ENCODE measurements at regions not wholly inside any gene's neighbourhood (a gene's known extent, or its start where the extent isn't known, plus 50 kb on each side); places are given as distances from the start of the nearest gene placed in this dataset.

GRCh38 chr3:5039585-5039984 is 60.3 kb downstream of the BHLHE40 start:
- H3K9ac ChIP-seq = no peak overlapping the region
- no peaks in the 10 kb centered on the region for H3K4me1 ChIP-seq (ENCODE audit: low read depth, poor library complexity, severe bottlenecking)
- no peak overlapping the region for H3K27ac ChIP-seq
- H2AFZ ChIP-seq (ENCODE audit: low read depth) = no peak overlapping the region
- H3K79me2 ChIP-seq (ENCODE audit: insufficient read depth, low read depth) = no peaks in the 10 kb centered on the region
- no peak overlapping the region for H3K4me3 ChIP-seq (IDR thresholded peaks at IDR 0.05; ENCODE audit: insufficient read depth, low read depth, low read length)
- no peaks in the 10 kb centered on the region for H3K27me3 ChIP-seq (ENCODE audit: insufficient read depth, low read depth)
- TF ChIP-seq CTCF (conservative IDR thresholded peaks at IDR 0.05; ENCODE audit: low read depth, low read length) = no peak
- no peaks in the 10 kb centered on the region for H3K36me3 ChIP-seq (ENCODE audit: insufficient read depth)
- no peaks in the 10 kb centered on the region for H4K20me1 ChIP-seq (ENCODE audit: insufficient read depth)
- H3K4me2 ChIP-seq = no peak overlapping the region

- Histone ChIP-seq H4K20me1 (ENCODE audit: insufficient read depth) (no peaks in the 10 kb centered on the region), H3K79me2 (ENCODE audit: insufficient read depth, low read depth) (no peaks in the 10 kb centered on the region), H2AFZ (ENCODE audit: low read depth) (no peak overlapping the region), H3K9ac (no peak overlapping the region), H3K27ac (no peak overlapping the region), H3K4me3 (IDR thresholded peaks at IDR 0.05; ENCODE audit: insufficient read depth, low read depth, low read length) (no peak overlapping the region), H3K27me3 (ENCODE audit: insufficient read depth, low read depth) (no peaks in the 10 kb centered on the region), H3K36me3 (ENCODE audit: insufficient read depth) (no peaks in the 10 kb centered on the region), H3K4me1 (ENCODE audit: low read depth, poor library complexity, severe bottlenecking) (no peaks in the 10 kb centered on the region), H3K4me2 (no peak overlapping the region)
- no peak for TF ChIP-seq CTCF (conservative IDR thresholded peaks at IDR 0.05; ENCODE audit: low read depth, low read length)
Measured at GRCh38 chr3:5041315-5041714, 62.1 kb downstream of the BHLHE40 start.

GRCh38 chr3:5045961-5046360 is 66.7 kb downstream of the BHLHE40 start:
- Histone ChIP-seq H4K20me1 (ENCODE audit: insufficient read depth) (no peaks in the 10 kb centered on the region), H3K36me3 (ENCODE audit: insufficient read depth) (no peaks in the 10 kb centered on the region), H3K79me2 (ENCODE audit: insufficient read depth, low read depth) (no peaks in the 10 kb centered on the region), H3K4me3 (IDR thresholded peaks at IDR 0.05; ENCODE audit: insufficient read depth, low read depth, low read length) (no peak overlapping the region), H2AFZ (ENCODE audit: low read depth) (no peak overlapping the region), H3K27me3 (ENCODE audit: insufficient read depth, low read depth) (no peaks in the 10 kb centered on the region), H3K4me1 (ENCODE audit: low read depth, poor library complexity, severe bottlenecking) (no peaks in the 10 kb centered on the region), H3K4me2 (no peak overlapping the region), H3K27ac (no peak overlapping the region), H3K9ac (no peak overlapping the region)
- TF ChIP-seq CTCF (conservative IDR thresholded peaks at IDR 0.05; ENCODE audit: low read depth, low read length) = no peak

- no peak for TF ChIP-seq CTCF (conservative IDR thresholded peaks at IDR 0.05; ENCODE audit: low read depth, low read length)
Measured at GRCh38 chr3:5047764-5048419, 68.7 kb downstream of the BHLHE40 start.

More at GRCh38 chr3:5047764-5048419, 68.7 kb downstream of the BHLHE40 start:
- Histone ChIP-seq H4K20me1 (ENCODE audit: insufficient read depth) (no peaks in the 10 kb centered on the region), H2AFZ (ENCODE audit: low read depth) (no peak overlapping the region), H3K4me3 (IDR thresholded peaks at IDR 0.05; ENCODE audit: insufficient read depth, low read depth, low read length) (no peak overlapping the region), H3K4me2 (no peak overlapping the region), H3K9ac (no peak overlapping the region), H3K27ac (no peak overlapping the region), H3K79me2 (ENCODE audit: insufficient read depth, low read depth) (no peaks in the 10 kb centered on the region), H3K27me3 (ENCODE audit: insufficient read depth, low read depth) (no peaks in the 10 kb centered on the region), H3K4me1 (ENCODE audit: low read depth, poor library complexity, severe bottlenecking) (no peaks in the 10 kb centered on the region), H3K36me3 (ENCODE audit: insufficient read depth) (no peaks in the 10 kb centered on the region)

All from KMS-11 (cell line).